ENCODE measurements at regions not wholly inside any gene's neighbourhood (a gene's known extent, or its start where the extent isn't known, plus 50 kb on each side); places are given as distances from the start of the nearest gene placed in this dataset.
"Not testable (repeated sequence)": the region's sequence is repeated elsewhere in the genome, so short reads cannot be mapped to it uniquely, and the experiment has no call there.

DNA sequence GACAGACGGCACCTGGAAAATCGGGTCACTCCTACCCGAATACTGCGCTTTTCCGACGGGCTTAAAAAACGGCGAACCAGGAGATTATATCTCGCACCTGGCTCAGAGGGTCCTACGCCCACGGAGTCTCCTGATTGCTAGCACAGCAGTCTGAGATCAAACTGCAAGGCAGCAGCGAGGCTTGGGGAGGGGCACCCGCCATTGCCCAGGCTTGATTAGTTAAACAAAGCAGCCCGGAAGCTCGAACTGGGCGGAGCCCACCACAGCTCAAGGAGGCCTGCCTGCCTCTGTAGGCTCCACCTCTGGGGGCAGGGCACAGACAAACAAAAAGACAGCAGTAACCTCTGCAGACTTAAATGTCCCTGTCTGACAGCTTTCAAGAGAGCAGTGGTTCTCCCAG, 197.5 kb upstream of the FAT3 start:
- TF ChIP-seq, protein P1, sequence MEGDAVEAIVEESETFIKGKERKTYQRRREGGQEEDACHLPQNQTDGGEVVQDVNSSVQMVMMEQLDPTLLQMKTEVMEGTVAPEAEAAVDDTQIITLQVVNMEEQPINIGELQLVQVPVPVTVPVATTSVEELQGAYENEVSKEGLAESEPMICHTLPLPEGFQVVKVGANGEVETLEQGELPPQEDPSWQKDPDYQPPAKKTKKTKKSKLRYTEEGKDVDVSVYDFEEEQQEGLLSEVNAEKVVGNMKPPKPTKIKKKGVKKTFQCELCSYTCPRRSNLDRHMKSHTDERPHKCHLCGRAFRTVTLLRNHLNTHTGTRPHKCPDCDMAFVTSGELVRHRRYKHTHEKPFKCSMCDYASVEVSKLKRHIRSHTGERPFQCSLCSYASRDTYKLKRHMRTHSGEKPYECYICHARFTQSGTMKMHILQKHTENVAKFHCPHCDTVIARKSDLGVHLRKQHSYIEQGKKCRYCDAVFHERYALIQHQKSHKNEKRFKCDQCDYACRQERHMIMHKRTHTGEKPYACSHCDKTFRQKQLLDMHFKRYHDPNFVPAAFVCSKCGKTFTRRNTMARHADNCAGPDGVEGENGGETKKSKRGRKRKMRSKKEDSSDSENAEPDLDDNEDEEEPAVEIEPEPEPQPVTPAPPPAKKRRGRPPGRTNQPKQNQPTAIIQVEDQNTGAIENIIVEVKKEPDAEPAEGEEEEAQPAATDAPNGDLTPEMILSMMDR (conservative IDR thresholded peaks at IDR 0.05; ENCODE audit: low read depth, low read length), result not testable (repeated sequence)
- not testable (repeated sequence) for TF ChIP-seq EZH2 (IDR thresholded peaks at IDR 0.05; ENCODE audit: borderline replicate concordance, low read depth, low read length, poor library complexity, severe bottlenecking)
